Thymus (tissue), 11 donors: ENCODE measurements at regions not wholly inside any gene's neighbourhood (a gene's known extent, or its start where the extent isn't known, plus 50 kb on each side); places are given as distances from the start of the nearest gene placed in this dataset.

Source experiments
- DNase-seq, 9 donors: peaks; one replicate each; pipeline ENCODE4 v3.0.0-alpha.2; 2013; ENCODE audit warnings: low spot score in 9 of 9, low read depth in 6 of 9, missing footprints in 1 of 9
- H3K27ac ChIP-seq, 2 donors: one replicate each; pipeline ENCODE4 v1.5.1; 2013; ENCODE audit warnings: control low read depth in 1 of 2, low read depth in 1 of 2, low read length in 1 of 2, mild to moderate bottlenecking in 1 of 2, moderate library complexity in 1 of 2
- H3K27me3 ChIP-seq, 2 donors: one replicate each; pipeline ENCODE4 v1.5.1; 2013; ENCODE audit warnings: low read length in 1 of 2; ENCODE audit not compliant: control insufficient read depth in 2 of 2, insufficient read depth in 1 of 2
- H3K36me3 ChIP-seq, 2 donors: one replicate each; pipeline ENCODE4 v1.5.1; 2013; ENCODE audit warnings: low read length in 1 of 2, mild to moderate bottlenecking in 1 of 2, moderate library complexity in 1 of 2; ENCODE audit not compliant: control insufficient read depth in 2 of 2, insufficient read depth in 2 of 2
- H3K4me1 ChIP-seq, 2 donors: one replicate each; pipeline ENCODE4 v1.5.1; 2013; ENCODE audit warnings: low read length in 2 of 2; ENCODE audit not compliant: control insufficient read depth in 2 of 2, insufficient read depth in 2 of 2
- H3K4me3 ChIP-seq, 2 donors: one replicate each; pipeline ENCODE4 v1.5.1; 2013; ENCODE audit warnings: low read length in 2 of 2, control low read depth in 1 of 2, mild to moderate bottlenecking in 1 of 2
- H3K9me3 ChIP-seq, 2 donors: one replicate each; pipeline ENCODE4 v1.5.1; 2013; ENCODE audit warnings: low read length in 1 of 2, mild to moderate bottlenecking in 1 of 2; ENCODE audit not compliant: control insufficient read depth in 2 of 2, insufficient read depth in 1 of 2
- WGBS: extraction: QIAGEN DNeasy Blood & Tissue Kit; methylation state at CpG from one replicate; pipeline ENCODE4 v1.1.7; 2013; 5-methylcytosine and 5-hydroxymethylcytosine counted together
- donor health status: healthy.

GRCh38 chr11:80214413-80214812 lies 773.6 kb upstream of the TENM4 start:
- H3K4me1 ChIP-seq = no peaks in the 10 kb centered on the region
- 83% methylated on average over 2 of the region's 2 CpGs for WGBS
- peaks cover 2 to 6% of the 10 kb centered on the region in 2 donors for H3K9me3 ChIP-seq
- no peaks in the 10 kb centered on the region for H3K36me3 ChIP-seq
- no peak overlapping the region for H3K4me3 ChIP-seq
- H3K27me3 ChIP-seq = no peaks in the 10 kb centered on the region
- DNase-seq = no peak
- H3K27ac ChIP-seq = no peak overlapping the region

GRCh38 chr11:80211673-80212072 lies 770.8 kb upstream of the TENM4 start:
- Histone ChIP-seq H3K36me3 (no peaks in the 10 kb centered on the region), H3K4me1 (no peaks in the 10 kb centered on the region), H3K27ac (no peak overlapping the region), H3K27me3 (no peaks in the 10 kb centered on the region), H3K4me3 (no peak overlapping the region), H3K9me3 (peaks cover 2 to 6% of the 10 kb centered on the region in 2 donors)
- DNase-seq = no peak
- 56% methylated on average over 3 of the region's 3 CpGs for WGBS

- H3K9me3 ChIP-seq = no peaks in the 10 kb centered on the region
- no peaks in the 10 kb centered on the region for H3K4me1 ChIP-seq
- H3K36me3 ChIP-seq = no peaks in the 10 kb centered on the region
- H3K27me3 ChIP-seq = no peaks in the 10 kb centered on the region
- no peak overlapping the region for H3K27ac ChIP-seq
- no peak overlapping the region for H3K4me3 ChIP-seq
- no peak for DNase-seq
Measured at GRCh38 chr11:80204021-80204420, 763.2 kb upstream of the TENM4 start.

DNA sequence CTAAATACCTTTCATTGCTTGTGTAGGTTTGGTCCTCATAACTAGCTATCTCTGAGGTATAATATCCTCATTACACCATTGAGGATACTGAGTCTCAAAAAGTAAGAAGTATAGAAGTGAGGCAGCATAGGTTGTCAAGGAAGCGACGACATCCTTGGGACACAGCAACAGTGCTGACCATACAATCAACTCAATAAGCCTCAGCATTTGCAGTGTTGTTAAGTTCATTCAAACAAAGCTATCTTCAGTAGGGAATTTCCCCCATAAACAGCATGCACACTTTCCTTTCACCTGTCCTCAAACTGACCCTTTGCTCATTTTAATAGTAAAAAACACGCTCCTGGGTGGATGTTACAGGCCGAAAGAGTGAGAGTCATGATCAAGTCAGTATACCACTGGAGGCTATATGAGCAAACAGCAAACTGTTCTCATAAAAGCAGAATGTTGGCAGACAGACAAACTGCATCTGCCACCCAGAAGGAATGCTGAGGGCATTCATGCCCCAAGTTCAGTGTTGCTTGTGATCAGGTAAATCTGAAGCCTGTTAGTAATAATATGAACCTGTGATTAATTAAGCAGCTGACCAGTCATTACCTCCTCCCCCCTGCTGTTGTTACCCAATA lies 756.2 kb upstream of the TENM4 start:
- no peak overlapping the region for H3K27ac ChIP-seq
- H3K9me3 ChIP-seq = no peaks in the 10 kb centered on the region
- WGBS = 93% methylated on average over 4 of the region's 4 CpGs
- DNase-seq = no peak
- H3K27me3 ChIP-seq = no peaks in the 10 kb centered on the region
- H3K4me1 ChIP-seq = no peaks in the 10 kb centered on the region
- no peaks in the 10 kb centered on the region for H3K36me3 ChIP-seq
- no peak overlapping the region for H3K4me3 ChIP-seq

DNA sequence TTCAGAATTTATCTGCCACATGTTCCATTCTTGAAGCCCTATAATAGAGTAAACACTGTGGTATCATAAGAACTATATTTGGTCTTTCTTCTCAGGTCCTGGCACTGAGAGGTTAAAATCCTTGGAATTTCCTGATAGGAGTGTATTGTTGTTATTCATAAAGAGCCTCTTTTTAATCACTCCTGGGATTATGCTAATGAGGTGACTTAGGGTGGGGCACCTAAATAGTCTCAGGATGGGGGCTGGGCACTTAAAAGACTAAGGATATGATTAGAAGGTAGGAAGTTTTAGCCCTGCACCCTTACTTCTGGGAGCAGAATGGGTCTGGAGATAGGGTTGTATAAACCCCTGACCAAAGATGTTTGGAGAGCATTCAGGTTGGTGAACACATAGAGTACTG lies 755.2 kb upstream of the TENM4 start:
- H3K27me3 ChIP-seq = no peaks in the 10 kb centered on the region
- H3K9me3 ChIP-seq = no peaks in the 10 kb centered on the region
- no peak for DNase-seq
- H3K36me3 ChIP-seq = no peaks in the 10 kb centered on the region
- no peak overlapping the region for H3K27ac ChIP-seq
- H3K4me1 ChIP-seq = no peaks in the 10 kb centered on the region
- H3K4me3 ChIP-seq = no peak overlapping the region

GRCh38 chr11:80194625-80195024 lies 753.8 kb upstream of the TENM4 start:
- no peak for DNase-seq
- Histone ChIP-seq H3K4me3 (no peak overlapping the region), H3K36me3 (no peaks in the 10 kb centered on the region), H3K27me3 (no peaks in the 10 kb centered on the region), H3K4me1 (no peaks in the 10 kb centered on the region), H3K27ac (no peak overlapping the region), H3K9me3 (no peaks in the 10 kb centered on the region)
- WGBS = 44% methylated on average over 1 of the region's 1 CpG

GRCh38 chr11:80194016-80194415 lies 753.2 kb upstream of the TENM4 start:
- Histone ChIP-seq H3K9me3 (no peaks in the 10 kb centered on the region), H3K4me1 (no peaks in the 10 kb centered on the region)
- no peak for DNase-seq

DNA sequence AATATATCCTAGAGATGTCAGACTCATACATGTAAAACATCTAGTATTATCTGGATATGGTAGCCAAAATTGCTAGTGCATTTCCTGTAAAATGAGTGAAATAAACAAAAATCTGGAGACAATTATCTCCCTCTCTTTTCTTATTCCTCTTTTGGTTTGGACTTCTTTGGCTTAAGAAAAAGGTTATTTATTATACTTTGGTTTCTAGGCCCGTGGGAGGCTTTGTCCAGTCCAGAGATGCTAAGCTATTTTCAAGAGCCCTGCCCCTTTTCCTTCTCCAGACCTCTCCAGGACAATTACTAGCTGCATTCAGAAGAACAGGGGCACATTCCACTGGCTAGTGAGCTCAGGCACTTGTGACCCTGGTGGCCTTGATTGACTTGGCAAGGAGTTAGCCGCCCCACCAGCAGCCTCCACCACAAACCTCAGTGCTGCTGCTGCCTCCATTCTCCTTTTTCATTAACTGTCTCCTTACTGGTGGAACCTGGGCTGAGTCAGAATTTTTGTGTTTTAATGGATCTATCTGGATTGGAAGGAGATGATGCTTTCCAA lies 747.3 kb upstream of the TENM4 start:
- 89% methylated on average over 2 of the region's 2 CpGs for WGBS

More at GRCh38 chr11:80194016-80194415, 753.2 kb upstream of the TENM4 start:
- no peak overlapping the region for H3K27ac ChIP-seq
- H3K4me3 ChIP-seq = no peak overlapping the region
- H3K36me3 ChIP-seq = no peaks in the 10 kb centered on the region
- H3K27me3 ChIP-seq = no peaks in the 10 kb centered on the region
- WGBS = 84% methylated on average over 1 of the region's 1 CpG

GRCh38 chr11:80186692-80187091 lies 745.9 kb upstream of the TENM4 start:
- no peaks in the 10 kb centered on the region for H3K27me3 ChIP-seq
- 92% methylated on average over 3 of the region's 3 CpGs for WGBS
- H3K9me3 ChIP-seq = no peaks in the 10 kb centered on the region
- no peaks in the 10 kb centered on the region for H3K4me1 ChIP-seq
- no peak overlapping the region for H3K4me3 ChIP-seq
- H3K27ac ChIP-seq = no peak overlapping the region
- DNase-seq = no peak
- no peaks in the 10 kb centered on the region for H3K36me3 ChIP-seq

More for the DNA sequence above, 747.3 kb upstream of the TENM4 start:
- Histone ChIP-seq H3K27me3 (no peaks in the 10 kb centered on the region), H3K4me1 (no peaks in the 10 kb centered on the region), H3K9me3 (no peaks in the 10 kb centered on the region), H3K27ac (no peak overlapping the region), H3K36me3 (no peaks in the 10 kb centered on the region), H3K4me3 (no peak overlapping the region)
- no peak for DNase-seq
